GM12874 (cell line): ENCODE measurements at regions not wholly inside any gene's neighbourhood (a gene's known extent, or its start where the extent isn't known, plus 50 kb on each side); places are given as distances from the start of the nearest gene placed in this dataset.

ENCODE experiments used
- TF ChIP-seq, protein P1 (sequence below): IDR thresholded peaks from 2 replicates; pipeline ENCODE4 v1.5.1; 2011; ENCODE audit warnings: low read depth, mild to moderate bottlenecking, control low read depth, low read length, moderate library complexity; ENCODE audit not compliant: insufficient read depth

GRCh38 chr18:43642727-43643330 lies 365.5 kb upstream of the SYT4 start:
- TF ChIP-seq, protein P1, sequence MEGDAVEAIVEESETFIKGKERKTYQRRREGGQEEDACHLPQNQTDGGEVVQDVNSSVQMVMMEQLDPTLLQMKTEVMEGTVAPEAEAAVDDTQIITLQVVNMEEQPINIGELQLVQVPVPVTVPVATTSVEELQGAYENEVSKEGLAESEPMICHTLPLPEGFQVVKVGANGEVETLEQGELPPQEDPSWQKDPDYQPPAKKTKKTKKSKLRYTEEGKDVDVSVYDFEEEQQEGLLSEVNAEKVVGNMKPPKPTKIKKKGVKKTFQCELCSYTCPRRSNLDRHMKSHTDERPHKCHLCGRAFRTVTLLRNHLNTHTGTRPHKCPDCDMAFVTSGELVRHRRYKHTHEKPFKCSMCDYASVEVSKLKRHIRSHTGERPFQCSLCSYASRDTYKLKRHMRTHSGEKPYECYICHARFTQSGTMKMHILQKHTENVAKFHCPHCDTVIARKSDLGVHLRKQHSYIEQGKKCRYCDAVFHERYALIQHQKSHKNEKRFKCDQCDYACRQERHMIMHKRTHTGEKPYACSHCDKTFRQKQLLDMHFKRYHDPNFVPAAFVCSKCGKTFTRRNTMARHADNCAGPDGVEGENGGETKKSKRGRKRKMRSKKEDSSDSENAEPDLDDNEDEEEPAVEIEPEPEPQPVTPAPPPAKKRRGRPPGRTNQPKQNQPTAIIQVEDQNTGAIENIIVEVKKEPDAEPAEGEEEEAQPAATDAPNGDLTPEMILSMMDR: no peak

- TF ChIP-seq, protein P1: no peak
These were observed 370.7 kb upstream of the SYT4 start for GRCh38 chr18:43648002-43648401.

GRCh38 chr18:43649649-43650357 lies 372.5 kb upstream of the SYT4 start:
- TF ChIP-seq, protein P1: no peak

GRCh38 chr18:43650426-43650825 lies 373.1 kb upstream of the SYT4 start:
- TF ChIP-seq, protein P1: no peak

GRCh38 chr18:43651057-43651456 lies 373.8 kb upstream of the SYT4 start:
- TF ChIP-seq, protein P1: no peak

- TF ChIP-seq, protein P1: no peak
These were observed 379.3 kb upstream of the SYT4 start for GRCh38 chr18:43656547-43656946.

GRCh38 chr18:43661570-43661969 lies 384.3 kb upstream of the SYT4 start:
- TF ChIP-seq, protein P1: peak; percentile 39; the same call in 1 of the 2 replicates
